ENCODE measurements at regions not wholly inside any gene's neighbourhood (a gene's known extent, or its start where the extent isn't known, plus 50 kb on each side); places are given as distances from the start of the nearest gene placed in this dataset.

- no peak for DNase-seq
Observed at GRCh38 chr11:56932572-56933220, 56.0 kb upstream of the OR5AK2 start.

GRCh38 chr11:56923116-56923515 lies 65.6 kb upstream of the OR5AK2 start:
- no peak for DNase-seq

- no peak for DNase-seq
Observed at GRCh38 chr11:56922421-56922820, 66.3 kb upstream of the OR5AK2 start.

- no peak for DNase-seq
Observed at GRCh38 chr11:56917708-56918400, 70.9 kb upstream of the OR5AK2 start.

- no peak for DNase-seq
Observed at GRCh38 chr11:56916587-56916986, 72.1 kb upstream of the OR5AK2 start.

GRCh38 chr11:56916162-56916561 lies 72.6 kb upstream of the OR5AK2 start:
- no peak for DNase-seq

GRCh38 chr11:56911312-56911711 lies 77.4 kb upstream of the OR5AK2 start:
- no peak for DNase-seq

- DNase-seq, result no peak
Observed at GRCh38 chr11:56910785-56911184, 77.9 kb upstream of the OR5AK2 start.

GRCh38 chr11:56910046-56910773 lies 78.5 kb upstream of the OR5AK2 start:
- no peak for DNase-seq

GRCh38 chr11:56909563-56909962 lies 79.2 kb upstream of the OR5AK2 start:
- DNase-seq, result no peak

- no peak for DNase-seq
Observed at GRCh38 chr11:56909080-56909479, 79.6 kb upstream of the OR5AK2 start.

- no peak for DNase-seq
Observed at GRCh38 chr11:56906683-56907148, 82.0 kb upstream of the OR5AK2 start.

- no peak for DNase-seq
Observed at GRCh38 chr11:56905936-56906335, 82.8 kb upstream of the OR5AK2 start.

GRCh38 chr11:56905442-56905841 lies 83.3 kb upstream of the OR5AK2 start:
- no peak for DNase-seq

GRCh38 chr11:56898856-56899255 lies 89.9 kb upstream of the OR5AK2 start:
- DNase-seq, result no peak

- no peak for DNase-seq
Observed at GRCh38 chr11:56890584-56891305, 98.0 kb upstream of the OR5AK2 start.

GRCh38 chr11:56889986-56890385 lies 98.7 kb upstream of the OR5AK2 start:
- no peak for DNase-seq

- no peak for DNase-seq
Observed at GRCh38 chr11:56887940-56888339, 100.8 kb upstream of the OR5AK2 start.

- DNase-seq, result no peak
Observed at GRCh38 chr11:56886455-56886854, 102.3 kb upstream of the OR5AK2 start.

- DNase-seq, result no peak
Observed at GRCh38 chr11:56885854-56886253, 102.9 kb upstream of the OR5AK2 start.

GRCh38 chr11:56885177-56885576 lies 103.5 kb upstream of the OR5AK2 start:
- no peak for DNase-seq

GRCh38 chr11:56883371-56883987 lies 105.2 kb upstream of the OR5AK2 start:
- DNase-seq, result no peak
